Testis (tissue), 2 donors: ENCODE measurements at regions not wholly inside any gene's neighbourhood (a gene's known extent, or its start where the extent isn't known, plus 50 kb on each side); places are given as distances from the start of the nearest gene placed in this dataset.

Experiments used
- POLR2A ChIP-seq: fragments of 450-650 bp; IDR thresholded peaks from one replicate; pipeline ENCODE4 v1.6.1; 2017; ENCODE audit warnings: antibody characterized with exemption, mild to moderate bottlenecking, moderate library complexity
- TF ChIP-seq, protein P1 (sequence below), 3 experiments: fragments of 450-650 bp in 2 of 3; fragments of 200-600 bp in 1 of 3; sonication (generic) in 1 of 3; IDR thresholded peaks; one replicate each; pipeline ENCODE4 v1.5.1; 2016 to 2019; ENCODE audit warnings: antibody characterized with exemption in 3 of 3, mild to moderate bottlenecking in 2 of 3, moderate library complexity in 1 of 3

- TF ChIP-seq, protein P1, sequence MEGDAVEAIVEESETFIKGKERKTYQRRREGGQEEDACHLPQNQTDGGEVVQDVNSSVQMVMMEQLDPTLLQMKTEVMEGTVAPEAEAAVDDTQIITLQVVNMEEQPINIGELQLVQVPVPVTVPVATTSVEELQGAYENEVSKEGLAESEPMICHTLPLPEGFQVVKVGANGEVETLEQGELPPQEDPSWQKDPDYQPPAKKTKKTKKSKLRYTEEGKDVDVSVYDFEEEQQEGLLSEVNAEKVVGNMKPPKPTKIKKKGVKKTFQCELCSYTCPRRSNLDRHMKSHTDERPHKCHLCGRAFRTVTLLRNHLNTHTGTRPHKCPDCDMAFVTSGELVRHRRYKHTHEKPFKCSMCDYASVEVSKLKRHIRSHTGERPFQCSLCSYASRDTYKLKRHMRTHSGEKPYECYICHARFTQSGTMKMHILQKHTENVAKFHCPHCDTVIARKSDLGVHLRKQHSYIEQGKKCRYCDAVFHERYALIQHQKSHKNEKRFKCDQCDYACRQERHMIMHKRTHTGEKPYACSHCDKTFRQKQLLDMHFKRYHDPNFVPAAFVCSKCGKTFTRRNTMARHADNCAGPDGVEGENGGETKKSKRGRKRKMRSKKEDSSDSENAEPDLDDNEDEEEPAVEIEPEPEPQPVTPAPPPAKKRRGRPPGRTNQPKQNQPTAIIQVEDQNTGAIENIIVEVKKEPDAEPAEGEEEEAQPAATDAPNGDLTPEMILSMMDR (IDR thresholded peaks at IDR 0.05): no peak
- no peak for TF ChIP-seq POLR2A
Measured at GRCh38 chr11:70736461-70736860, 338.1 kb downstream of the CTTN start.
